ENCODE measurements at regions not wholly inside any gene's neighbourhood (a gene's known extent, or its start where the extent isn't known, plus 50 kb on each side); places are given as distances from the start of the nearest gene placed in this dataset.

- TF ChIP-seq CTCF (IDR thresholded peaks at IDR 0.05): no peak
- no peak for TF ChIP-seq POLR2A (IDR thresholded peaks at IDR 0.05; ENCODE audit: low read length)
- no peak for TF ChIP-seq MAX (IDR thresholded peaks at IDR 0.05)
- TF ChIP-seq EP300 (IDR thresholded peaks at IDR 0.05): no peak
- TF ChIP-seq RCOR1 (IDR thresholded peaks at IDR 0.05; ENCODE audit: low read depth, low read length): no peak
- no peak for TF ChIP-seq SREBF2 (IDR thresholded peaks at IDR 0.05)
- TF ChIP-seq KDM1A (IDR thresholded peaks at IDR 0.05; ENCODE audit: low read depth): no peak
- no peak for TF ChIP-seq CBX2 (IDR thresholded peaks at IDR 0.05; ENCODE audit: borderline replicate concordance, low read depth)
- no peak for TF ChIP-seq HMGXB4 (CRISPR knock-in tag; IDR thresholded peaks at IDR 0.05; ENCODE audit: borderline replicate concordance)
- TF ChIP-seq JUNB (IDR thresholded peaks at IDR 0.05): no peak
- no peak for TF ChIP-seq FOSL2 (IDR thresholded peaks at IDR 0.05)
- TF ChIP-seq FOSL2 (CRISPR knock-in tag; IDR thresholded peaks at IDR 0.05): no peak
- no peak for TF ChIP-seq ZNF302 (CRISPR knock-in tag; IDR thresholded peaks at IDR 0.05)
- no peak for TF ChIP-seq HES2 (IDR thresholded peaks at IDR 0.05)
- no peak for TF ChIP-seq MAFK (IDR thresholded peaks at IDR 0.05; ENCODE audit: partially characterized antibody)
Measured at GRCh38 chr1:178665579-178665978, 59.5 kb upstream of the RALGPS2 start.
